T-cell (primary cell): ENCODE measurements at regions not wholly inside any gene's neighbourhood (a gene's known extent, or its start where the extent isn't known, plus 50 kb on each side); places are given as distances from the start of the nearest gene placed in this dataset.

ENCODE experiments used
- ATAC-seq, 4 experiments: fragments of 200-7000 bp in 3 of 4; fragments of 150-1000 bp in 1 of 4; cut with Tn5 transposase; replicated peaks in 1 of 4; 1 replicate in 3 of 4; 2 replicates in 1 of 4; pipeline ENCODE4 v1.10.0; 2021; ENCODE audit warnings: moderate library complexity in 3 of 4, mild to moderate bottlenecking in 2 of 4, moderate number of reproducible peaks in 1 of 4
- CTCF ChIA-PET, 2 donors: fragments of 300-600 bp; sonication (Branson Sonifier 250); formaldehyde crosslinking; loops; one replicate each; lab custom pipeline; 2022; ENCODE audit warnings: antibody characterized with exemption in 2 of 2; lab: Charles Lee
- POLR2A ChIA-PET, 2 donors: fragments of 300-600 bp; sonication (Branson Sonifier 250); formaldehyde crosslinking; loops; one replicate each; lab custom pipeline; 2022; ENCODE audit warnings: antibody characterized with exemption in 2 of 2; lab: Charles Lee
- DNase-seq, 35 experiments: peaks; one replicate each; pipeline versions ENCODE4 v3.0.0 to v3.0.0-alpha.2; 2013 to 2023
- H3K27ac ChIP-seq: one replicate; pipeline ENCODE4 v1.5.1; 2013; ENCODE audit warnings: low read length
- H3K27me3 ChIP-seq, 2 experiments: replicated peaks in 1 of 2; 1 replicate in 1 of 2; 2 replicates in 1 of 2; pipeline versions ENCODE4 v1.6.1 to v1.7.0; 2013; ENCODE audit warnings: low read length in 1 of 2, mixed read lengths in 1 of 2; ENCODE audit not compliant: control insufficient read depth in 2 of 2, insufficient read depth in 2 of 2; ENCODE audit errors: extremely low read depth in 1 of 2
- H3K36me3 ChIP-seq, 2 donors: 1 replicate in 1 of 2; 2 replicates in 1 of 2; pipeline versions ENCODE4 v1.6.1 to v1.7.0; 2013; ENCODE audit warnings: low read length in 1 of 2; ENCODE audit not compliant: control insufficient read depth in 2 of 2, insufficient read depth in 1 of 2; ENCODE audit errors: extremely low read depth in 1 of 2
- H3K4me1 ChIP-seq, 2 experiments: 1 replicate in 1 of 2; 2 replicates in 1 of 2; pipeline versions ENCODE4 v1.6.1 to v1.7.0; 2013; ENCODE audit warnings: low read length in 2 of 2, mixed read lengths in 1 of 2; ENCODE audit not compliant: insufficient read depth in 2 of 2, control insufficient read depth in 1 of 2; ENCODE audit errors: extremely low read depth in 1 of 2
- H3K4me3 ChIP-seq, 2 donors: 1 replicate in 1 of 2; 2 replicates in 1 of 2; pipeline versions ENCODE4 v1.5.1 to v1.7.0; 2013; ENCODE audit warnings: mild to moderate bottlenecking in 2 of 2, low read length in 1 of 2, moderate library complexity in 1 of 2; ENCODE audit not compliant: control insufficient read depth in 1 of 2; ENCODE audit errors: extremely low read depth in 1 of 2
- H3K9me3 ChIP-seq: 2 replicates; pipeline ENCODE4 v1.7.0; 2013
- H3K27ac Mint-ChIP-seq, 2 donors: one replicate each; pipeline ENCODE4 v1.8.0; 2020 to 2021; ENCODE audit warnings: mild to moderate bottlenecking in 2 of 2, mixed read lengths in 2 of 2
- H3K27me3 Mint-ChIP-seq, 2 donors: one replicate each; pipeline ENCODE4 v1.8.0; 2021 to 2022; ENCODE audit warnings: mixed read lengths in 2 of 2
- H3K36me3 Mint-ChIP-seq: one replicate; pipeline ENCODE4 v1.8.0; 2021; ENCODE audit warnings: mixed read lengths
- H3K4me1 Mint-ChIP-seq, 3 donors: one replicate each; pipeline ENCODE4 v1.8.0; 2020 to 2022; ENCODE audit warnings: mixed read lengths in 3 of 3, mild to moderate bottlenecking in 1 of 3
- H3K4me3 Mint-ChIP-seq, 3 donors: one replicate each; pipeline ENCODE4 v1.8.0; 2020 to 2022; ENCODE audit warnings: mild to moderate bottlenecking in 3 of 3, mixed read lengths in 3 of 3, moderate library complexity in 3 of 3
- H3K9me3 Mint-ChIP-seq, 3 donors: one replicate each; pipeline ENCODE4 v1.8.0; 2020 to 2022; ENCODE audit warnings: mixed read lengths in 3 of 3
- whole genome bisulfite sequencing: methylation state at CpG from one replicate; pipeline ENCODE4 v1.1.5; 2013; ENCODE audit warnings: missing lambda C conversion rate; ENCODE audit not compliant: insufficient coverage; 5-methylcytosine and 5-hydroxymethylcytosine counted together

- no peak overlapping the region for H3K27ac Mint-ChIP-seq
Observed at GRCh38 chr2:11030036-11030435, 118.3 kb downstream of the KCNF1 start.

GRCh38 chr2:11030909-11031308 is 119.2 kb downstream of the KCNF1 start:
- no peak for ATAC-seq

More at GRCh38 chr2:11030036-11030435, 118.3 kb downstream of the KCNF1 start:
- no peaks in the 10 kb centered on the region for H3K9me3 ChIP-seq
- Mint-ChIP-seq H3K4me3 (no peak overlapping the region), H3K27me3 (peaks cover 2 to 3% of the 10 kb centered on the region in 2 donors), H3K36me3 (no peaks in the 10 kb centered on the region), H3K9me3 (peaks cover 4 to 16% (median 8%) of the 10 kb centered on the region in 3 donors), H3K4me1 (no peaks in the 10 kb centered on the region)
- ATAC-seq (no peak), DNase-seq (no peak)
- peaks cover 2 to 10% of the 10 kb centered on the region in 2 experiments for H3K27me3 ChIP-seq
- POLR2A ChIA-PET: no interaction called here
- CTCF ChIA-PET: no interaction called here
- no peaks in the 10 kb centered on the region for H3K4me1 ChIP-seq
- WGBS: 76% methylated on average over 5 of the region's 7 CpGs
- H3K27ac ChIP-seq: no peak overlapping the region
- H3K36me3 ChIP-seq: no peaks in the 10 kb centered on the region
- no peak overlapping the region for H3K4me3 ChIP-seq

GRCh38 chr2:11031876-11032275 is 120.1 kb downstream of the KCNF1 start:
- ChIA-PET CTCF (no interaction called here), POLR2A (no interaction called here)
- Histone ChIP-seq H3K4me1 (no peaks in the 10 kb centered on the region), H3K27ac (no peak overlapping the region), H3K27me3 (peaks cover 2 to 7% of the 10 kb centered on the region in 2 experiments), H3K9me3 (no peaks in the 10 kb centered on the region), H3K4me3 (no peak overlapping the region), H3K36me3 (no peaks in the 10 kb centered on the region)
- DNase-seq (no peak), ATAC-seq (no peak)
- Mint-ChIP-seq H3K36me3 (no peaks in the 10 kb centered on the region), H3K27ac (no peak overlapping the region), H3K4me1 (no peaks in the 10 kb centered on the region), H3K4me3 (no peak overlapping the region), H3K9me3 (peaks cover 7 to 25% (median 19%) of the 10 kb centered on the region in 3 donors), H3K27me3 (peaks cover 10 to 11% of the 10 kb centered on the region in 2 donors)
- no CpG with 5 or more reads among the region's 1 CpG for WGBS

More at GRCh38 chr2:11030909-11031308, 119.2 kb downstream of the KCNF1 start:
- ChIA-PET POLR2A (no interaction called here), CTCF (no interaction called here)
- no peak overlapping the region for H3K27ac ChIP-seq
- Mint-ChIP-seq H3K9me3 (peaks cover 4 to 17% (median 9%) of the 10 kb centered on the region in 3 donors), H3K27me3 (peaks cover 4 to 6% of the 10 kb centered on the region in 2 donors), H3K4me1 (no peaks in the 10 kb centered on the region), H3K27ac (peak overlapping the region in 1 of 2 donors; percentile 55), H3K36me3 (no peaks in the 10 kb centered on the region), H3K4me3 (no peak overlapping the region)
- H3K4me1 ChIP-seq: no peaks in the 10 kb centered on the region
- peaks cover 2 to 10% of the 10 kb centered on the region in 2 experiments for H3K27me3 ChIP-seq
- no peak overlapping the region for H3K4me3 ChIP-seq
- DNase-seq: no peak
- H3K9me3 ChIP-seq: no peaks in the 10 kb centered on the region
- no peaks in the 10 kb centered on the region for H3K36me3 ChIP-seq
- no CpG with 5 or more reads among the region's 4 CpGs for WGBS

GRCh38 chr2:11032396-11032795 is 120.7 kb downstream of the KCNF1 start:
- Mint-ChIP-seq H3K4me3 (no peak overlapping the region), H3K4me1 (no peaks in the 10 kb centered on the region), H3K36me3 (no peaks in the 10 kb centered on the region), H3K9me3 (peaks cover 12 to 30% (median 24%) of the 10 kb centered on the region in 3 donors), H3K27me3 (peaks cover 16% of the 10 kb centered on the region in 2 donors), H3K27ac (no peak overlapping the region)
- H3K27me3 ChIP-seq: peaks cover 2 to 7% of the 10 kb centered on the region in 2 experiments
- POLR2A ChIA-PET: no interaction called here
- ATAC-seq (no peak), DNase-seq (no peak)
- no peaks in the 10 kb centered on the region for H3K36me3 ChIP-seq
- no peak overlapping the region for H3K27ac ChIP-seq
- no peak overlapping the region for H3K4me3 ChIP-seq
- H3K4me1 ChIP-seq: no peaks in the 10 kb centered on the region
- no peaks in the 10 kb centered on the region for H3K9me3 ChIP-seq
- WGBS: no CpG with 5 or more reads among the region's 2 CpGs
- CTCF ChIA-PET: no interaction called here

GRCh38 chr2:11033114-11033513 is 121.4 kb downstream of the KCNF1 start:
- no peaks in the 10 kb centered on the region for H3K36me3 Mint-ChIP-seq
- peaks cover 16 to 20% of the 10 kb centered on the region in 2 donors for H3K27me3 Mint-ChIP-seq
- ChIA-PET POLR2A (no interaction called here), CTCF (no interaction called here)
- no peaks in the 10 kb centered on the region for H3K4me1 Mint-ChIP-seq
- H3K27me3 ChIP-seq: peaks cover 2 to 7% of the 10 kb centered on the region in 2 experiments
- H3K27ac ChIP-seq: no peak overlapping the region
- H3K27ac Mint-ChIP-seq: no peak overlapping the region
- WGBS: 91% methylated on average over 1 of the region's 1 CpG
- no peak for DNase-seq
- H3K4me3 ChIP-seq: no peak overlapping the region
- no peak overlapping the region for H3K4me3 Mint-ChIP-seq
- ATAC-seq: no peak
- H3K9me3 ChIP-seq: no peaks in the 10 kb centered on the region
- H3K9me3 Mint-ChIP-seq: peaks cover 18 to 37% (median 29%) of the 10 kb centered on the region in 3 donors
- no peaks in the 10 kb centered on the region for H3K36me3 ChIP-seq
- H3K4me1 ChIP-seq: no peaks in the 10 kb centered on the region

- peaks cover 27 to 41% (median 35%) of the 10 kb centered on the region in 3 donors for H3K9me3 Mint-ChIP-seq
- WGBS: no CpG with 5 or more reads among the region's 1 CpG
- peaks cover 44 to 46% of the 10 kb centered on the region in 2 donors for H3K27me3 Mint-ChIP-seq
Observed at GRCh38 chr2:11038641-11039040, 116.6 kb upstream of the SLC66A3 start.

More at GRCh38 chr2:11038641-11039040, 116.6 kb upstream of the SLC66A3 start:
- Mint-ChIP-seq H3K4me3 (no peak overlapping the region), H3K36me3 (peaks cover 3% of the 10 kb centered on the region), H3K27ac (no peak overlapping the region), H3K4me1 (no peaks in the 10 kb centered on the region)
- no peak overlapping the region for H3K4me3 ChIP-seq
- ChIA-PET POLR2A (no interaction called here), CTCF (no interaction called here)
- DNase-seq: no peak
- peaks cover 2 to 16% of the 10 kb centered on the region in 2 experiments for H3K27me3 ChIP-seq
- no peaks in the 10 kb centered on the region for H3K36me3 ChIP-seq
- H3K4me1 ChIP-seq: no peaks in the 10 kb centered on the region
- no peak for ATAC-seq
- no peaks in the 10 kb centered on the region for H3K9me3 ChIP-seq
- no peak overlapping the region for H3K27ac ChIP-seq
